D721Med (cell line): ENCODE measurements at regions not wholly inside any gene's neighbourhood (a gene's known extent, or its start where the extent isn't known, plus 50 kb on each side); places are given as distances from the start of the nearest gene placed in this dataset.

Source experiments
- DNase-seq: peaks from one replicate; pipeline ENCODE4 v3.0.0; 2011; ENCODE audit warnings: low spot score; ENCODE audit not compliant: insufficient read length
- FAIRE-seq: peaks from 2 replicates; lab custom pipeline; 2011; peaks lifted over from hg19 to GRCh38; lab: Jason Lieb, UNC
- CTCF ChIP-seq: IDR thresholded peaks from 2 replicates; pipeline ENCODE4 v1.5.1; 2012; ENCODE audit warnings: mild to moderate bottlenecking, control low read depth; ENCODE audit not compliant: insufficient read depth; ENCODE audit errors: missing control alignments

- no peak for DNase-seq
- TF ChIP-seq CTCF, result no peak
- no peak for FAIRE-seq
These were observed 161.7 kb downstream of the TSN start for GRCh38 chr2:121917143-121917542.

GRCh38 chr2:121918231-121918630 lies 162.8 kb downstream of the TSN start:
- DNase-seq (no peak), FAIRE-seq (no peak)
- TF ChIP-seq CTCF, result no peak

DNA sequence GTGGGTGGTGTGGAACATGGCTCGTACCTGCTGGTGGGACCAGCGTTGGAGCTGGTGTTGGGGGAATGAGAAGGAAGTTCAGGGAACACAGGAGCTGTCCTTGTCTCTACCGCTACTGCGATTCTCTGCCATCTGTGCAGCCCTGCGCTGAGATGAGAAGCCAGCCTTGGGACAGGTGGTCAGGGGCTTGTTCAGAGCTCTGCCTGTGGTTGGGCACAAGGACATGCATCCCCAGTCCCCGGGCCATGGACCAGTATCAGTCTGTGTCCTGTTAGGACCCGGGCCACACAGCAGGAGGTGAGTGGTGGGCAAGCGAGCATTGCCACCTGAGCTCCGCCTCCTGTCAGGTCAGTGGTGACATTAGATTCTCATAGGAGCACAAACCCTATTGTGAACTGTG lies 164.4 kb downstream of the TSN start:
- no peak for TF ChIP-seq CTCF
- FAIRE-seq (no peak), DNase-seq (no peak)

DNA sequence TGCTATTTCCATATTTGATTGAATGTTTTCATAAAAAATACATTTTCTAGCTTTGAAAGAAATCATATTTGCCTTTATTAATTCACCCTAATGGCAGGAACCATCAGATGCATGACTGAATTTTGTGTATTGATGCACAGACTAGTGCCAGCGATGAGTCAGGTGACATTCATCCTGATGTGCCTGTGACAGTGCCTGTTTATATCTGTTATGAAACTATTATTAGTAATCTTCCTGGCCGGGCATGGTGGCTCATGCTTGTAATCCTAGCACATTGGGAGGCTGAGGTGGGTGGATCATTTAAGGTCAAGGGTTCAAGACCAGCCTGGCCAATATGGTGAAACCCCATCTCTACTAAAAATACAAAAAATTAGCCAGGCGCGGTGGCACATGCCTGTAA lies 170.0 kb downstream of the TSN start:
- FAIRE-seq, result no peak
- DNase-seq, result no peak
- no peak for TF ChIP-seq CTCF

- no peak for FAIRE-seq
- no peak for TF ChIP-seq CTCF
These were observed 187.8 kb downstream of the TSN start for GRCh38 chr2:121943285-121943684.

DNA sequence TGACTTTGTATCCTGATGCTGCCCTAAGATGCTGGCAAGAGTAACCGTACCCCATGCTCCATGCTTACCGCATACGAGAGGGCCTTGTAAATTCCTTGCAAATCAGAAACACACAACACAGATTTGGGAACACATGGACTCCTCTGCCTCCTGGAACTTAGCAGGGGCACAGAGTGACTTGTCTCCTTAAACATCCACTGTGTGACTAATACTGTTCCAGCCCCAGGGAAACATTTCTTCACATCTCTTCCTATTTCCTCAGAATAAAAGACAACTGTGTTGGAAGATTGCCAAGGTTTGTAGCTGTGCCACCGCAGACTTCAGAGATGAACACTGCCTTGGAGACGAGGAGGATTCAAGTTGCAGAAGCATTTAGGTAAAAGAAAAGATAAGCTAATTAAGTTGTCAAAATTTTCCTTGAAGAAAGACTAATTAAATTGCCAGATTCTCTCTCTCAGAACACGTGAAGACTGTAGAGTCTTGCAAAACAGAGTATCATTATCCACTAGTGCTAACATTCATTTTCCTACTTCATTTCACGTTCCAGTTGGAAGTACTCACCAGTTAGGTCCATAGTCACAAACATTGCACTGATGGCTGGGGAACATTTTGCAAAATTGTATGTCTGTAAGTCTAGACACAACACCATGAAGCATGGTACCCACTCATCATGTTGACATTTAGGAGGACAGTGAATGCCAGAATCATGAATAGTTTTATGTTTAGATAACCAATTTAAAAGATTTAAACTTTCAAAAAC lies 188.8 kb downstream of the TSN start:
- TF ChIP-seq CTCF, result no peak
- FAIRE-seq, result no peak
- DNase-seq, result no peak

More at GRCh38 chr2:121943285-121943684, 187.8 kb downstream of the TSN start:
- no peak for DNase-seq

DNA sequence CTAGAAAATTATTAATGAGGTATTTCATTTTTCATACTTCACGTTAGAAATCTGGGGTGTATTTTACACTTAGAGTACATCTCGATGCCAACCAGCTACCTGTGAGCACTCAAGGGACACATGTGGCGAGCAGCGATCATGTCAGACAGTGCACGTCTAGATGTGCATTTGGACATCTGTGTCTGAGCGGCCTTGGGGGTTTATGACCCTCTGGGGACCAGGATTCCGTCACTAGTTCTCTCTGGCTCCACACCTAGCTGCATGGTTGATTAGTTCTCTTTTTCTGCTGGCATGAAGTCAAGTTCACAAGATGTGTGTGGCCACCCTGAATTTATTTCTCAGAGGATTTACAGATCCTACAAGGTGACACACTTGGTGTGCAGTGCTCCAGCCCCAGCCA lies 192.2 kb downstream of the TSN start:
- FAIRE-seq, result no peak
- no peak for DNase-seq
- no peak for TF ChIP-seq CTCF
